HUES64 (cell line): ENCODE measurements at regions not wholly inside any gene's neighbourhood (a gene's known extent, or its start where the extent isn't known, plus 50 kb on each side); places are given as distances from the start of the nearest gene placed in this dataset.
"Not testable (repeated sequence)": the region's sequence is repeated elsewhere in the genome, so short reads cannot be mapped to it uniquely, and the experiment has no call there.

ENCODE experiments used
- H3K27ac ChIP-seq: 2 replicates; pipeline ENCODE4 v1.7.0; 2013; ENCODE audit warnings: low read depth, low read length, inconsistent platforms
- H3K27me3 ChIP-seq: 2 replicates; pipeline ENCODE4 v1.6.1; 2013; ENCODE audit warnings: mild to moderate bottlenecking, low read length; ENCODE audit not compliant: insufficient read depth
- H3K36me3 ChIP-seq: 2 replicates; pipeline ENCODE4 v1.6.1; 2013; ENCODE audit warnings: mild to moderate bottlenecking, low read length; ENCODE audit not compliant: insufficient read depth
- H3K4me1 ChIP-seq: 2 replicates; pipeline ENCODE4 v1.6.1; 2013; ENCODE audit warnings: mild to moderate bottlenecking, low read length, moderate library complexity; ENCODE audit not compliant: insufficient read depth
- H3K4me3 ChIP-seq: 2 replicates; pipeline ENCODE4 v1.5.1; 2013; ENCODE audit warnings: mild to moderate bottlenecking, low read length, moderate library complexity
- H3K9ac ChIP-seq: 2 replicates; pipeline ENCODE4 v1.6.1; 2013; ENCODE audit warnings: mild to moderate bottlenecking, low read depth, low read length
- H3K9me3 ChIP-seq: 2 replicates; pipeline ENCODE4 v1.6.1; 2013; ENCODE audit warnings: low read depth, low read length; ENCODE audit not compliant: insufficient read depth
- WGBS: fragments of 150-250, 120-280 bp; methylation state at CpG from one replicate; pipeline ENCODE4 v1.1.7; 2013; ENCODE audit warnings: missing lambda C conversion rate; 5-methylcytosine and 5-hydroxymethylcytosine counted together

GRCh38 chr18:76615065-76615733 lies 120.2 kb upstream of the ZNF516 start:
- Histone ChIP-seq H3K9me3 (no peaks in the 10 kb centered on the region), H3K4me3 (no peak overlapping the region), H3K9ac (no peak overlapping the region), H3K27me3 (no peaks in the 10 kb centered on the region; the same call in 1 of the 2 replicates), H3K36me3 (no peaks in the 10 kb centered on the region), H3K27ac (no peak overlapping the region), H3K4me1 (peaks cover 21% of the 10 kb centered on the region)
- 85% methylated on average over 17 of the region's 17 CpGs for WGBS

- Histone ChIP-seq H3K4me3 (no peak overlapping the region), H3K4me1 (peaks cover 8% of the 10 kb centered on the region), H3K9ac (no peak overlapping the region), H3K36me3 (no peaks in the 10 kb centered on the region), H3K9me3 (no peaks in the 10 kb centered on the region), H3K27ac (no peak overlapping the region), H3K27me3 (no peaks in the 10 kb centered on the region; the same call in 1 of the 2 replicates)
- 95% methylated on average over 25 of the region's 25 CpGs for WGBS
Observed at GRCh38 chr18:76613755-76614120, 118.7 kb upstream of the ZNF516 start.

GRCh38 chr18:76613053-76613754 lies 118.2 kb upstream of the ZNF516 start:
- Histone ChIP-seq H3K27ac (no peak overlapping the region), H3K9me3 (no peaks in the 10 kb centered on the region), H3K27me3 (no peaks in the 10 kb centered on the region), H3K4me3 (no peak overlapping the region), H3K4me1 (peaks cover 6% of the 10 kb centered on the region), H3K9ac (no peak overlapping the region), H3K36me3 (no peaks in the 10 kb centered on the region)
- WGBS, result 92% methylated on average over 16 of the region's 16 CpGs

GRCh38 chr18:76611750-76612045 lies 116.7 kb upstream of the ZNF516 start:
- not testable (repeated sequence) for H3K9me3 ChIP-seq, H3K27me3 ChIP-seq
- WGBS, result 94% methylated on average over 26 of the region's 26 CpGs

GRCh38 chr18:76610933-76611749 lies 116.1 kb upstream of the ZNF516 start:
- no peak overlapping the region for H3K27ac ChIP-seq
- H3K4me3 ChIP-seq, result no peak overlapping the region
- no peaks in the 10 kb centered on the region for H3K9me3 ChIP-seq
- WGBS, result 90% methylated on average over 30 of the region's 32 CpGs
- no peaks in the 10 kb centered on the region for H3K36me3 ChIP-seq
- H3K27me3 ChIP-seq, result no peaks in the 10 kb centered on the region
- no peak overlapping the region for H3K9ac ChIP-seq
- peaks cover 3% of the 10 kb centered on the region for H3K4me1 ChIP-seq

More at GRCh38 chr18:76611750-76612045, 116.7 kb upstream of the ZNF516 start:
- not testable (repeated sequence) for H3K27ac ChIP-seq, H3K9ac ChIP-seq, H3K36me3 ChIP-seq, H3K4me1 ChIP-seq, H3K4me3 ChIP-seq

GRCh38 chr18:76610012-76610411 lies 115.0 kb upstream of the ZNF516 start:
- Histone ChIP-seq H3K4me3 (no peak overlapping the region), H3K27me3 (no peaks in the 10 kb centered on the region), H3K4me1 (no peaks in the 10 kb centered on the region), H3K36me3 (no peaks in the 10 kb centered on the region), H3K27ac (no peak overlapping the region), H3K9ac (no peak overlapping the region), H3K9me3 (no peaks in the 10 kb centered on the region)
- WGBS, result 97% methylated on average over 3 of the region's 4 CpGs

- H3K27me3 ChIP-seq, result no peaks in the 10 kb centered on the region
- WGBS, result 77% methylated on average over 5 of the region's 5 CpGs
Observed at GRCh38 chr18:76605341-76605929, 110.4 kb upstream of the ZNF516 start.

GRCh38 chr18:76604935-76605240 lies 109.8 kb upstream of the ZNF516 start:
- H3K4me1 ChIP-seq, result no peaks in the 10 kb centered on the region
- no peaks in the 10 kb centered on the region for H3K27me3 ChIP-seq
- no peak overlapping the region for H3K4me3 ChIP-seq
- WGBS, result 93% methylated on average over 2 of the region's 3 CpGs
- no peak overlapping the region for H3K27ac ChIP-seq
- H3K9me3 ChIP-seq, result no peaks in the 10 kb centered on the region
- H3K9ac ChIP-seq, result no peak overlapping the region
- no peaks in the 10 kb centered on the region for H3K36me3 ChIP-seq

More at GRCh38 chr18:76605341-76605929, 110.4 kb upstream of the ZNF516 start:
- Histone ChIP-seq H3K9me3 (no peaks in the 10 kb centered on the region), H3K4me3 (no peak overlapping the region), H3K27ac (no peak overlapping the region), H3K36me3 (no peaks in the 10 kb centered on the region), H3K9ac (no peak overlapping the region), H3K4me1 (no peaks in the 10 kb centered on the region)

- WGBS, result 92% methylated on average over 13 of the region's 14 CpGs
Observed at GRCh38 chr18:76604108-76604934, 109.3 kb upstream of the ZNF516 start.

GRCh38 chr18:76602191-76602590 lies 107.1 kb upstream of the ZNF516 start:
- no peaks in the 10 kb centered on the region for H3K27me3 ChIP-seq
- H3K9me3 ChIP-seq, result no peaks in the 10 kb centered on the region
- no peaks in the 10 kb centered on the region for H3K4me1 ChIP-seq
- 90% methylated on average over 5 of the region's 5 CpGs for WGBS
- no peak overlapping the region for H3K27ac ChIP-seq
- H3K9ac ChIP-seq, result no peak overlapping the region
- no peaks in the 10 kb centered on the region for H3K36me3 ChIP-seq
- no peak overlapping the region for H3K4me3 ChIP-seq

More at GRCh38 chr18:76604108-76604934, 109.3 kb upstream of the ZNF516 start:
- Histone ChIP-seq H3K27me3 (no peaks in the 10 kb centered on the region), H3K9ac (no peak overlapping the region), H3K27ac (no peak overlapping the region), H3K4me1 (no peaks in the 10 kb centered on the region), H3K9me3 (no peaks in the 10 kb centered on the region), H3K36me3 (no peaks in the 10 kb centered on the region), H3K4me3 (no peak overlapping the region)
